OCI-M1 (cell line): ENCODE measurements at regions not wholly inside any gene's neighbourhood (a gene's known extent, or its start where the extent isn't known, plus 50 kb on each side); places are given as distances from the start of the nearest gene placed in this dataset.

Source experiments
- DNase-seq: peaks from one replicate; lab custom pipeline; 2025; lab: John Stamatoyannopoulos, UW

GRCh38 chr15:37873336-37873735 lies 61.1 kb upstream of the TMCO5A start:
- DNase-seq = no peak

GRCh38 chr15:37876900-37877299 lies 57.5 kb upstream of the TMCO5A start:
- no peak for DNase-seq

- DNase-seq = no peak
These were observed 56.3 kb upstream of the TMCO5A start for GRCh38 chr15:37877851-37878741.

DNA sequence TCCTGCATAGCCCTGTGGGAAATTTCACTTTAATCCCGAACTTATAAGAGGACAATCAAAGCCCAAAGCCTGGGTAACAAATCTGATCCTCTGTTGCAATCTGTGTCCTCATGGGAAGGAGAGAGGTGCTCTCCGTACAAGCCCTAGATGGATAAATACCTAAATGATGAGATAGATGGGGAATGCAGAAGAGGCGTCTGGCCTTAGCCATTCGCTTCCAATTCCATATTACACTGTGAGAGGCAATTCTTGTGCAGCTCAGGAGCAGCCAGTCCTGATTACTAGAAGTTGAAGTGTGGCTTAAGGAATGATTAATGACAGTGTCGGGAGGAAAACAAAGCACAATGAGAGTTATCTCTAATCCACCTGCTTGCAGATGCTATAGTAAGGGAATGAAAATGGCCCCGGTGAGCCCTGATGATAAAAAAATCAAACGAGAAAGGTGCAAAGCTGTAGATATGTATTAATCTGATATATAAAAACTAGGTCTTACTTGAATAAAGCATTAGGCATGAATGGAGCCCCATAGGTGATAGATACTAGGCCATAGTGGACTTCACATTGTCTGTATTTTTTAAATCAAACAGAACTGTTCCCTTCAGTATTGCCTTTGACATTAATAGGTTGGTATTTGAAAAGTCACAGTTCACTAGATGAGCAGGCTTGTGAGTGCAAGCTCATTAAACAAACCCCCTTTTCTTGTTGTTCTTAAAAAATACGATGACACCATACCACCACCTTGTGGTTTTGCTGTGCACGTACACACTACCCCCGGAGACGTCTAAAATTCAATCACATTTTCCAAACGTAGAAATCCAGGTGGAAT lies 54.2 kb upstream of the TMCO5A start:
- peak; percentile 57 for DNase-seq

GRCh38 chr15:37880835-37881153 lies 53.6 kb upstream of the TMCO5A start:
- no peak for DNase-seq

- DNase-seq = no peak
These were observed 53.0 kb upstream of the TMCO5A start for GRCh38 chr15:37881237-37882013.

- DNase-seq = no peak
These were observed 51.8 kb upstream of the TMCO5A start for GRCh38 chr15:37882640-37883039.
